Caco-2 (cell line): ENCODE measurements at regions not wholly inside any gene's neighbourhood (a gene's known extent, or its start where the extent isn't known, plus 50 kb on each side); places are given as distances from the start of the nearest gene placed in this dataset.

Experiments
- BruUV-seq: library from RNA; stranded (reverse); fragments of 400-500 nt; replicated peaks from 2 replicates; lab custom pipeline; 2021; lab: Mats Ljungman, UMichigan
- CTCF ChIA-PET: fragments of 300-600 bp; sonication (Branson Sonifier 250); formaldehyde crosslinking; loops from one replicate; lab custom pipeline; 2022; ENCODE audit warnings: antibody characterized with exemption; lab: Charles Lee
- POLR2A ChIA-PET: fragments of 300-600 bp; sonication (Branson Sonifier 250); formaldehyde crosslinking; loops from one replicate; lab custom pipeline; 2022; ENCODE audit warnings: antibody characterized with exemption; lab: Charles Lee
- DNase-seq, 2 experiments: peaks; one replicate each; pipeline versions ENCODE4 v3.0.0 to v3.0.0-alpha.2; 2020 to 2022
- H3K27me3 ChIP-seq: replicated peaks from 2 replicates; pipeline ENCODE4 v1.6.0; 2011; ENCODE audit warnings: low read length; ENCODE audit not compliant: control insufficient read depth, insufficient read depth
- H3K36me3 ChIP-seq: 2 replicates; pipeline ENCODE4 v1.5.1; 2011; ENCODE audit warnings: low read length; ENCODE audit not compliant: control insufficient read depth, insufficient read depth
- H3K4me1 ChIP-seq: fragments of 250-450 bp; sonication (Bioruptor Pico); 2 replicates; pipeline ENCODE4 v1.5.1; 2020; ENCODE audit warnings: mild to moderate bottlenecking
- H3K4me3 ChIP-seq: 2 replicates; pipeline ENCODE4 v1.5.1; 2011; ENCODE audit warnings: low read depth, mild to moderate bottlenecking, control low read depth, low read length
- H3K9me3 ChIP-seq: fragments of 250-450 bp; sonication (Bioruptor Pico); 2 replicates; pipeline ENCODE4 v1.5.1; 2020; ENCODE audit warnings: mild to moderate bottlenecking, moderate library complexity
- H3K27ac Mint-ChIP-seq: one replicate; pipeline ENCODE4 v1.8.0; 2022; ENCODE audit warnings: mixed read lengths; ENCODE audit not compliant: unreplicated experiment
- H3K27me3 Mint-ChIP-seq: one replicate; pipeline ENCODE4 v1.8.0; 2022; ENCODE audit warnings: mixed read lengths; ENCODE audit not compliant: insufficient read depth, unreplicated experiment
- H3K36me3 Mint-ChIP-seq: one replicate; pipeline ENCODE4 v1.8.0; 2022; ENCODE audit warnings: mild to moderate bottlenecking, mixed read lengths; ENCODE audit not compliant: insufficient read depth, unreplicated experiment
- H3K4me1 Mint-ChIP-seq: one replicate; pipeline ENCODE4 v1.8.0; 2022; ENCODE audit warnings: low read depth, mixed read lengths; ENCODE audit not compliant: unreplicated experiment
- H3K4me3 Mint-ChIP-seq: one replicate; pipeline ENCODE4 v1.8.0; 2022; ENCODE audit warnings: mild to moderate bottlenecking, moderate library complexity, mixed read lengths; ENCODE audit not compliant: unreplicated experiment
- H3K9me3 Mint-ChIP-seq: one replicate; pipeline ENCODE4 v1.8.0; 2022; ENCODE audit warnings: mixed read lengths; ENCODE audit not compliant: unreplicated experiment
- intact Hi-C: fragments of 100-400 bp; cut with micrococcal nuclease; formaldehyde crosslinking; loops from one replicate; pipeline ENCODE4 v1.10.0; 2022; ENCODE audit not compliant: unreplicated experiment
- TF ChIP-seq, protein P1 (sequence below), 2 experiments: fragments of 200-600 bp in 1 of 2; IDR thresholded peaks; 1 replicate in 1 of 2; 2 replicates in 1 of 2; pipeline versions ENCODE4 v1.5.1 to v1.8.0; 2011 to 2022; ENCODE audit warnings: antibody characterized with exemption in 1 of 2, control low read depth in 1 of 2, inconsistent platforms in 1 of 2, low read depth in 1 of 2, low read length in 1 of 2, mild to moderate bottlenecking in 1 of 2, moderate library complexity in 1 of 2; ENCODE audit not compliant: insufficient read depth in 1 of 2, severe bottlenecking in 1 of 2, unreplicated experiment in 1 of 2

DNA sequence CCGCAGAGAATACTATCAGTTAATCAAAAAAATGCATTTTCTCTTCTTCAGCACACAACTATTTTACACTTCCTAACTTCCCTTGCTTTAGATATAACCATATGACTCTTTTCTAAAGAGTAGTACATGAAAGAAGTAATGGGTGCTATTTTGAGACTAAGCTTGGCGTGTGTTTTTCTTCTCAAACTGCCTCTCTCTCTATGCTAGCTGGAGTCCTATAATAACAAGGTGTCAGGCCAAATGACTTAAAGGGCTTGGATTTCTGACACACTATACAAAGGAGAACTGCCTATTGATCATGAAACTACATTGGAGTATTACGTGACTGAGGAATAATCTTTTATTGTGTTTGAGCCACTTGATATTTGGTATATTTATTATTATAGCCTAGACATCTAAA, 1330.1 kb upstream of the SPRY2 start:
- TF ChIP-seq, protein P1, sequence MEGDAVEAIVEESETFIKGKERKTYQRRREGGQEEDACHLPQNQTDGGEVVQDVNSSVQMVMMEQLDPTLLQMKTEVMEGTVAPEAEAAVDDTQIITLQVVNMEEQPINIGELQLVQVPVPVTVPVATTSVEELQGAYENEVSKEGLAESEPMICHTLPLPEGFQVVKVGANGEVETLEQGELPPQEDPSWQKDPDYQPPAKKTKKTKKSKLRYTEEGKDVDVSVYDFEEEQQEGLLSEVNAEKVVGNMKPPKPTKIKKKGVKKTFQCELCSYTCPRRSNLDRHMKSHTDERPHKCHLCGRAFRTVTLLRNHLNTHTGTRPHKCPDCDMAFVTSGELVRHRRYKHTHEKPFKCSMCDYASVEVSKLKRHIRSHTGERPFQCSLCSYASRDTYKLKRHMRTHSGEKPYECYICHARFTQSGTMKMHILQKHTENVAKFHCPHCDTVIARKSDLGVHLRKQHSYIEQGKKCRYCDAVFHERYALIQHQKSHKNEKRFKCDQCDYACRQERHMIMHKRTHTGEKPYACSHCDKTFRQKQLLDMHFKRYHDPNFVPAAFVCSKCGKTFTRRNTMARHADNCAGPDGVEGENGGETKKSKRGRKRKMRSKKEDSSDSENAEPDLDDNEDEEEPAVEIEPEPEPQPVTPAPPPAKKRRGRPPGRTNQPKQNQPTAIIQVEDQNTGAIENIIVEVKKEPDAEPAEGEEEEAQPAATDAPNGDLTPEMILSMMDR (IDR thresholded peaks at IDR 0.05; ENCODE audit: insufficient read depth in 1 of 2, low read depth in 1 of 2, low read length in 1 of 2, severe bottlenecking in 1 of 2, unreplicated experiment in 1 of 2): no peak
- intact Hi-C loops: no loop called here
- no peak for DNase-seq
- Mint-ChIP-seq H3K9me3 (no peaks in the 10 kb centered on the region), H3K4me1 (no peaks in the 10 kb centered on the region), H3K36me3 (no peaks in the 10 kb centered on the region), H3K27ac (no peak overlapping the region), H3K4me3 (no peak overlapping the region), H3K27me3 (no peaks in the 10 kb centered on the region)
- Histone ChIP-seq H3K27me3 (no peaks in the 10 kb centered on the region), H3K4me1 (no peaks in the 10 kb centered on the region), H3K4me3 (no peak overlapping the region), H3K9me3 (no peaks in the 10 kb centered on the region; the same call in 1 of the 2 replicates), H3K36me3 (no peaks in the 10 kb centered on the region)
- POLR2A ChIA-PET: no interaction called here
- BruUV-seq: no TSS peak
- CTCF ChIA-PET: no interaction called here

DNA sequence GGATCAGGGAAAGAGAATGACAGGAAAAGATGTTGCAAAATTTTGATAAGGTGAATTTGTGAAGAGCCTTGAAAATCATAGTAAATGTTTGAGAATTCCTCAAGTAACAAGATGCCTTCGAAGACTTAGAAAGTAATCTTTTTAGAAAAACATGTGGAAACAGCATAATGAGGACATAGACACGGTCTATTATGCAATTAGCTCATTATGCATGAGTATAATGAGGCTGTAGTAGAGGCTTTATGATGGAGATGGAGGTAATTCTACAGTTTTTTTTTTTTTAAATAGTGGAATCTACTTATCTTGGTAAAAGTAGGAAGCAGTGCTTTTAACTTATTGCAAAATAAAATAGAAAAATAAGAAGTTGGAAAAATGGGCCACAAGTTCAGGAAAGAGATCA, 1329.1 kb upstream of the SPRY2 start:
- TF ChIP-seq, protein P1 (IDR thresholded peaks at IDR 0.05; ENCODE audit: insufficient read depth in 1 of 2, low read depth in 1 of 2, low read length in 1 of 2, severe bottlenecking in 1 of 2, unreplicated experiment in 1 of 2): no peak
- no TSS peak for BruUV-seq
- no peak for DNase-seq
- Mint-ChIP-seq H3K4me3 (no peak overlapping the region), H3K27ac (no peak overlapping the region), H3K9me3 (no peaks in the 10 kb centered on the region), H3K36me3 (no peaks in the 10 kb centered on the region), H3K4me1 (no peaks in the 10 kb centered on the region), H3K27me3 (no peaks in the 10 kb centered on the region)
- Histone ChIP-seq H3K36me3 (no peaks in the 10 kb centered on the region), H3K4me3 (no peak overlapping the region), H3K9me3 (no peaks in the 10 kb centered on the region; the same call in 1 of the 2 replicates), H3K4me1 (no peaks in the 10 kb centered on the region), H3K27me3 (no peaks in the 10 kb centered on the region)
- intact Hi-C loops: no loop called here
- ChIA-PET POLR2A (no interaction called here), CTCF (no interaction called here)

DNA sequence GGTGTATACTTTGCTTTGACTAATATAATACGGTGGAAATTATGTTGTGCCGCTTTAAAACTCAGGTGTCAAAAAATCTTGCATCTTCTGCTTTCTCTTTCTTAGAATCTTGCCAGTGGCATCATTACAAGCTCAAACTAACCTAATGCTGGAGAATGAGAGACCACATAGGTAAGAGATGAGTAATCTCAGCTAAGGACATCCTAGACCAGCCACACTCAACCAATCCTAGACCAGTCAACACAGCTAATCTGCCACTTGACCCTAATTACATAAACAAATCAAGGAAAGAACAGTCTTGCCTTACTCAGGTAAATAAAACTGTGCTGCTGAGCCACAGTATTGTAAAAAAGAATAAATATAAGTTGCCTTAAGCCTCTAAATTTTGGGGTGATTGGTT, 1323.9 kb upstream of the SPRY2 start:
- intact Hi-C loops: no loop called here
- no peaks in the 10 kb centered on the region for H3K4me1 Mint-ChIP-seq
- CTCF ChIA-PET: no interaction called here
- no peak overlapping the region for H3K27ac Mint-ChIP-seq
- no peak overlapping the region for H3K4me3 Mint-ChIP-seq
- H3K27me3 Mint-ChIP-seq: peaks cover 2% of the 10 kb centered on the region
- Histone ChIP-seq H3K9me3 (no peaks in the 10 kb centered on the region), H3K4me3 (no peak overlapping the region), H3K36me3 (no peaks in the 10 kb centered on the region), H3K27me3 (no peaks in the 10 kb centered on the region), H3K4me1 (no peaks in the 10 kb centered on the region)
- BruUV-seq: no TSS peak
- no peaks in the 10 kb centered on the region for H3K9me3 Mint-ChIP-seq
- DNase-seq: no peak
- H3K36me3 Mint-ChIP-seq: no peaks in the 10 kb centered on the region
- POLR2A ChIA-PET: no interaction called here
- TF ChIP-seq, protein P1 (IDR thresholded peaks at IDR 0.05; ENCODE audit: insufficient read depth in 1 of 2, low read depth in 1 of 2, low read length in 1 of 2, severe bottlenecking in 1 of 2, unreplicated experiment in 1 of 2): no peak
